ENCODE measurements at regions not wholly inside any gene's neighbourhood (a gene's known extent, or its start where the extent isn't known, plus 50 kb on each side); places are given as distances from the start of the nearest gene placed in this dataset.

- DNase-seq: no peak
- no peaks in the 10 kb centered on the region for H3K36me3 ChIP-seq
- H3K27me3 ChIP-seq: no peaks in the 10 kb centered on the region
- H3K4me1 ChIP-seq: no peaks in the 10 kb centered on the region
- no peaks in the 10 kb centered on the region for H3K9me3 ChIP-seq
- no peak overlapping the region for H3K27ac ChIP-seq
- intact Hi-C loops (cut with DNase I; ENCODE audit: low total_unique reads): no loop called here
- H3K4me3 ChIP-seq: no peak overlapping the region
- TF ChIP-seq POLR2A (IDR thresholded peaks at IDR 0.05) (no peak), CTCF (IDR thresholded peaks at IDR 0.05) (no peak)
These were observed 136.1 kb downstream of the MID1IP1 start for GRCh38 chrX:38937400-38937799.

GRCh38 chrX:38937926-38938325 lies 136.7 kb downstream of the MID1IP1 start:
- no peak for TF ChIP-seq POLR2A (IDR thresholded peaks at IDR 0.05)
- TF ChIP-seq CTCF (IDR thresholded peaks at IDR 0.05): no peak
- Histone ChIP-seq H3K4me3 (no peak overlapping the region), H3K4me1 (no peaks in the 10 kb centered on the region), H3K27ac (no peak overlapping the region), H3K27me3 (no peaks in the 10 kb centered on the region), H3K36me3 (no peaks in the 10 kb centered on the region), H3K9me3 (no peaks in the 10 kb centered on the region)
- no peak for DNase-seq
- intact Hi-C loops (cut with DNase I; ENCODE audit: low total_unique reads): no loop called here

- H3K4me1 ChIP-seq: no peaks in the 10 kb centered on the region
- intact Hi-C loops (cut with DNase I; ENCODE audit: low total_unique reads): no loop called here
- no peaks in the 10 kb centered on the region for H3K9me3 ChIP-seq
- H3K36me3 ChIP-seq: no peaks in the 10 kb centered on the region
- peak; percentile 22 to 29 for DNase-seq
- H3K27me3 ChIP-seq: no peaks in the 10 kb centered on the region
- no peak overlapping the region for H3K4me3 ChIP-seq
- H3K27ac ChIP-seq: no peak overlapping the region
- TF ChIP-seq CTCF (IDR thresholded peaks at IDR 0.05): no peak
- TF ChIP-seq POLR2A (IDR thresholded peaks at IDR 0.05): no peak
These were observed 137.8 kb downstream of the MID1IP1 start for GRCh38 chrX:38939067-38939466.

DNA sequence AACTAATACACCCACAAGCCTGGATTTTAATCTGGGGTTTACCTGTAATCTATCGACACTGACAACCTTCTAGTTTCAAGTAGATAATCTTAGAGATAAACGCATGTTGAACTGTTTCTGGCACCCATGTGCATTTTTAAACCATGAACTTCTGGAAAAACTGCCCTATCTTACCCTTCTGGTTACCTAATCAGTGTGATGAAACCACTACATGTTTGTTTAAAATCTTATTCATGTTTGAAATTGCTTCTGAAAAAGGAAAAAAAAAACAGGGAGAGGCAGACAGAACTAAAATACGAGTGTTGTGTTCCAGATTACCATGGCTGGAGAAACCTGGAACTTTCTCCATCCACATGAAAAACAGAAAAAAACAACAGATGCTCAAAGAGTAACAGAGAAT lies 139.3 kb downstream of the MID1IP1 start:
- H3K9me3 ChIP-seq: no peaks in the 10 kb centered on the region
- intact Hi-C loops (cut with DNase I; ENCODE audit: low total_unique reads): no loop called here
- H3K4me3 ChIP-seq: no peak overlapping the region
- H3K4me1 ChIP-seq: no peaks in the 10 kb centered on the region
- H3K27me3 ChIP-seq: no peaks in the 10 kb centered on the region
- H3K36me3 ChIP-seq: no peaks in the 10 kb centered on the region
- no peak for DNase-seq
- no peak overlapping the region for H3K27ac ChIP-seq
- TF ChIP-seq CTCF (IDR thresholded peaks at IDR 0.05) (no peak), POLR2A (IDR thresholded peaks at IDR 0.05) (no peak)

GRCh38 chrX:38941675-38942074 lies 140.4 kb downstream of the MID1IP1 start:
- Histone ChIP-seq H3K27ac (no peak overlapping the region), H3K4me1 (no peaks in the 10 kb centered on the region), H3K9me3 (no peaks in the 10 kb centered on the region), H3K27me3 (no peaks in the 10 kb centered on the region), H3K4me3 (no peak overlapping the region), H3K36me3 (no peaks in the 10 kb centered on the region)
- TF ChIP-seq CTCF (IDR thresholded peaks at IDR 0.05): no peak
- no peak for TF ChIP-seq POLR2A (IDR thresholded peaks at IDR 0.05)
- intact Hi-C loops (cut with DNase I; ENCODE audit: low total_unique reads): no loop called here
- no peak for DNase-seq

All from uterus (tissue), 3 donors.